ENCODE measurements at regions not wholly inside any gene's neighbourhood (a gene's known extent, or its start where the extent isn't known, plus 50 kb on each side); places are given as distances from the start of the nearest gene placed in this dataset.

GRCh38 chr7:142409471-142409870 is 151.6 kb upstream of the PRSS58 start:
- DNase-seq (ENCODE audit: low spot score) = no peak
- peaks cover 2% of the 10 kb centered on the region for H3K27me3 Mint-ChIP-seq (ENCODE audit: insufficient read depth, low read depth, poor library complexity)
- no peak for ATAC-seq
- Histone ChIP-seq H3K27ac (ENCODE audit: low read depth) (no peak overlapping the region), H3K79me2 (replicated peaks; ENCODE audit: insufficient read depth) (no peaks in the 10 kb centered on the region), H3K27me3 (ENCODE audit: insufficient read depth) (no peaks in the 10 kb centered on the region), H2AFZ (no peak overlapping the region), H4K20me1 (replicated peaks; ENCODE audit: insufficient read depth) (no peaks in the 10 kb centered on the region), H3K4me3 (no peak overlapping the region), H3K4me1 (ENCODE audit: insufficient read depth) (no peaks in the 10 kb centered on the region), H3F3A (replicated peaks; ENCODE audit: low read depth) (no peaks in the 10 kb centered on the region), H3K9me2 (ENCODE audit: insufficient read depth) (no peaks in the 10 kb centered on the region), H3K36me3 (ENCODE audit: insufficient read depth) (no peaks in the 10 kb centered on the region), H3K4me2 (no peak overlapping the region)
- TF ChIP-seq REST (IDR thresholded peaks at IDR 0.05; ENCODE audit: unreplicated experiment) = no peak
- TF ChIP-seq CTCF (conservative IDR thresholded peaks at IDR 0.05; ENCODE audit: low read depth in 2 of 2) = no peak
- no peak for TF ChIP-seq ZNF462 (CRISPR knock-in tag; IDR thresholded peaks at IDR 0.05)
- TF ChIP-seq EZH2 (IDR thresholded peaks at IDR 0.05; ENCODE audit: low read depth, unreplicated experiment) = no peak
- no peak for TF ChIP-seq STAT1 (IDR thresholded peaks at IDR 0.05; ENCODE audit: unreplicated experiment)
- no peak for TF ChIP-seq NANOG (IDR thresholded peaks at IDR 0.05; ENCODE audit: borderline replicate concordance)
- H3K36me3 Mint-ChIP-seq (ENCODE audit: low read depth) = no peaks in the 10 kb centered on the region
- no peak overlapping the region for H3K27ac Mint-ChIP-seq
- peaks cover 4% of the 10 kb centered on the region; the same call in 1 of the 3 replicates for H3K4me1 Mint-ChIP-seq
- H3K9me3 Mint-ChIP-seq = no peaks in the 10 kb centered on the region; the same call in 2 of the 3 replicates
- no peak overlapping the region for H3K4me3 Mint-ChIP-seq

Measured in GM23338 (cell line).